K562 (cell line): ENCODE measurements at regions not wholly inside any gene's neighbourhood (a gene's known extent, or its start where the extent isn't known, plus 50 kb on each side); places are given as distances from the start of the nearest gene placed in this dataset.

ENCODE experiments used
- ATAC-seq: fragments of 200-7000 bp; cut with Tn5 transposase; 3 replicates; pipeline ENCODE4 v1.9.1; 2020; ENCODE audit warnings: moderate library complexity
- BruUV-seq: library from RNA; stranded (reverse); fragments of 400-500 nt; replicated peaks from 2 replicates; lab custom pipeline; 2021; lab: Mats Ljungman, UMichigan
- CTCF ChIA-PET: fragments of 300-600 bp; formaldehyde crosslinking; extraction: SDS; loops from one replicate; lab custom pipeline; 2021; ENCODE audit warnings: low intra/inter-chr PET ratio; lab: Yijun Ruan, JAX
- POLR2A ChIA-PET: fragments of 300-600, 350-650 bp; sonication (Branson Sonifier 250); formaldehyde crosslinking; extraction: SDS; loops from one replicate; lab custom pipeline; 2021; ENCODE audit warnings: antibody characterized with exemption, inconsistent platforms; lab: Yijun Ruan, JAX
- DNase-seq, 4 experiments: peaks; one replicate each; pipeline versions ENCODE4 v3.0.0 to v3.0.0-alpha.2; 2011 to 2018; ENCODE audit warnings: low spot score in 3 of 4, mixed read lengths in 3 of 4; ENCODE audit errors: extremely low read depth in 1 of 4
- FAIRE-seq: peaks from 2 replicates; lab custom pipeline; 2011; peaks lifted over from hg19 to GRCh38; lab: Jason Lieb, UNC
- H2AFZ ChIP-seq: 2 replicates; pipeline ENCODE4 v1.6.0; 2011; ENCODE audit warnings: low read depth, low read length, control low read depth, inconsistent platforms
- H3K27ac ChIP-seq: fragments of 200-600 bp; 3 replicates; pipeline ENCODE4 v1.8.0; 2011; ENCODE audit warnings: low read depth, mild to moderate bottlenecking, control low read depth, inconsistent platforms, low read length, moderate library complexity, mixed read lengths; ENCODE audit errors: extremely low read depth
- H3K27me3 ChIP-seq, 2 experiments: fragments of 300-600 bp in 1 of 2; 2 replicates in 1 of 2; 3 replicates in 1 of 2; pipeline versions ENCODE4 v1.6.0 to v1.8.0; 2011; ENCODE audit warnings: inconsistent platforms in 2 of 2, low read length in 2 of 2, mild to moderate bottlenecking in 1 of 2, mixed read lengths in 1 of 2, moderate library complexity in 1 of 2; ENCODE audit not compliant: control insufficient read depth in 2 of 2, insufficient read depth in 2 of 2
- H3K36me3 ChIP-seq: fragments of 300-600 bp; 3 replicates; pipeline ENCODE4 v1.8.0; 2011; ENCODE audit warnings: mild to moderate bottlenecking, low read length, inconsistent platforms; ENCODE audit not compliant: control insufficient read depth, insufficient read depth
- H3K4me1 ChIP-seq, 2 experiments: fragments of 200-600 bp in 1 of 2; replicated peaks in 1 of 2; 2 replicates in 1 of 2; 3 replicates in 1 of 2; pipeline versions ENCODE4 v1.5.1 to v1.8.0; 2011; ENCODE audit warnings: inconsistent platforms in 2 of 2, low read length in 2 of 2, mild to moderate bottlenecking in 1 of 2, mixed read lengths in 1 of 2, moderate library complexity in 1 of 2; ENCODE audit not compliant: control insufficient read depth in 2 of 2, insufficient read depth in 2 of 2
- H3K4me2 ChIP-seq: 2 replicates; pipeline ENCODE4 v1.6.1; 2011; ENCODE audit warnings: low read length, control low read depth, inconsistent platforms, mixed read lengths; ENCODE audit not compliant: insufficient read depth
- H3K4me3 ChIP-seq: fragments of 200-600 bp; sonication (generic), shearing (Covaris generic); 2 replicates; pipeline ENCODE4 v1.5.1; 2016; ENCODE audit warnings: control low read depth, inconsistent platforms
- H3K79me2 ChIP-seq: fragments of 200-600 bp; 3 replicates; pipeline ENCODE4 v1.8.0; 2011; ENCODE audit warnings: low read length, inconsistent platforms; ENCODE audit not compliant: control insufficient read depth, insufficient read depth
- H3K9ac ChIP-seq, 2 experiments: 2 replicates each; pipeline versions ENCODE4 v1.6.0 to v1.6.1; 2011; ENCODE audit warnings: low read depth in 2 of 2, low read length in 2 of 2, control low read depth in 1 of 2, inconsistent platforms in 1 of 2, mild to moderate bottlenecking in 1 of 2, mixed read lengths in 1 of 2; ENCODE audit not compliant: insufficient read depth in 1 of 2
- H3K9me1 ChIP-seq: one replicate; pipeline ENCODE4 v1.6.0; 2011; ENCODE audit warnings: inconsistent platforms, mild to moderate bottlenecking, low read length, moderate library complexity; ENCODE audit not compliant: control insufficient read depth, insufficient read depth
- H3K9me3 ChIP-seq: replicated peaks from 2 replicates; pipeline ENCODE4 v1.5.1; 2011; ENCODE audit warnings: low read depth, low read length, inconsistent platforms; ENCODE audit not compliant: control insufficient read depth, insufficient read depth
- H4K20me1 ChIP-seq: replicated peaks from 2 replicates; pipeline ENCODE4 v1.6.1; 2011; ENCODE audit warnings: low read length, inconsistent platforms, mixed read lengths; ENCODE audit not compliant: control insufficient read depth, insufficient read depth
- CBX1 ChIP-seq: sonication (generic); IDR thresholded peaks from 2 replicates; pipeline ENCODE4 v1.6.1; 2016; ENCODE audit warnings: antibody characterized with exemption, low read depth, mild to moderate bottlenecking
- DACH1 ChIP-seq: fragments of 450-650 bp; IDR thresholded peaks from 2 replicates; pipeline ENCODE4 v1.6.1; 2018; ENCODE audit not compliant: partially characterized antibody
- NFIC ChIP-seq: fragments of 450-650 bp; IDR thresholded peaks from 2 replicates; pipeline ENCODE4 v1.6.1; 2017; ENCODE audit warnings: mild to moderate bottlenecking, inconsistent platforms
- PCBP1 ChIP-seq: fragments of 200-400 bp; formaldehyde crosslinking; IDR thresholded peaks from 2 replicates; pipeline ENCODE4 v1.6.1; 2018; ENCODE audit warnings: mild to moderate bottlenecking, low read depth, low read length; ENCODE audit not compliant: poor library complexity, severe bottlenecking
- RBM39 ChIP-seq: fragments of 200-400 bp; formaldehyde crosslinking; optimal IDR thresholded peaks from 2 replicates; pipeline ENCODE3; 2018; ENCODE audit warnings: low read depth, low read length
- SIN3A ChIP-seq, 2 experiments: fragments of 150-350 bp in 1 of 2; IDR thresholded peaks; 2 replicates each; pipeline ENCODE4 v1.6.1; 2011 to 2016; ENCODE audit warnings: borderline replicate concordance in 2 of 2, low read depth in 2 of 2, low read length in 2 of 2, mild to moderate bottlenecking in 2 of 2, moderate library complexity in 2 of 2; ENCODE audit not compliant: control insufficient read depth in 1 of 2
- SRSF9 ChIP-seq: fragments of 200-400 bp; formaldehyde crosslinking; IDR thresholded peaks from 2 replicates; pipeline ENCODE4 v1.6.1; 2017; ENCODE audit warnings: low read depth, low read length, borderline replicate concordance
- TBL1XR1 ChIP-seq, 2 experiments: IDR thresholded peaks; 2 replicates each; pipeline ENCODE4 v1.6.1; 2012; ENCODE audit warnings: improper control_type of control experiment in 2 of 2, low read length in 2 of 2, mild to moderate bottlenecking in 1 of 2
- TFAM ChIP-seq: fragments of 250-450 bp; sonication (Bioruptor Pico); conservative IDR thresholded peaks from 2 replicates; pipeline ENCODE4 v1.5.0; 2021; ENCODE audit warnings: mild to moderate bottlenecking, moderate library complexity
- ZKSCAN8 ChIP-seq: fragments of 200-800 bp; sonication (Bioruptor generic); IDR thresholded peaks from 2 replicates; pipeline ENCODE4 v1.6.1; 2016; ENCODE audit warnings: missing genetic modification characterization, missing compliant biosample characterization
- in situ Hi-C: fragments of 300-500 bp; cut with MboI; formaldehyde crosslinking; loops from 4 replicates; pipeline ENCODE4 v1.15.0; 2018; ENCODE audit warnings: inconsistent platforms, mixed read lengths
- intact Hi-C: fragments of 100-400 bp; cut with micrococcal nuclease; formaldehyde crosslinking; loops from 2 replicates; pipeline ENCODE4 v1.14.2; 2022
- TF ChIP-seq, protein P1 (sequence below), 2 experiments: fragments of 450-650 bp; IDR thresholded peaks; 2 replicates each; pipeline ENCODE4 v1.6.1; 2016; ENCODE audit warnings: mild to moderate bottlenecking in 2 of 2, borderline replicate concordance in 1 of 2, low read depth in 1 of 2, moderate library complexity in 1 of 2
- TF ChIP-seq, protein P2 (sequence below): sonication (generic); formaldehyde crosslinking; IDR thresholded peaks from 2 replicates; pipeline ENCODE4 v1.8.0; 2022; ENCODE audit warnings: missing genetic modification reagents, mild to moderate bottlenecking, moderate library complexity, borderline replicate concordance
- TF ChIP-seq, protein P3 (sequence below): fragments of 200-800 bp; sonication (Bioruptor generic); IDR thresholded peaks from 2 replicates; pipeline ENCODE4 v1.6.1; 2017; ENCODE audit warnings: missing genetic modification characterization, missing compliant biosample characterization

DNA sequence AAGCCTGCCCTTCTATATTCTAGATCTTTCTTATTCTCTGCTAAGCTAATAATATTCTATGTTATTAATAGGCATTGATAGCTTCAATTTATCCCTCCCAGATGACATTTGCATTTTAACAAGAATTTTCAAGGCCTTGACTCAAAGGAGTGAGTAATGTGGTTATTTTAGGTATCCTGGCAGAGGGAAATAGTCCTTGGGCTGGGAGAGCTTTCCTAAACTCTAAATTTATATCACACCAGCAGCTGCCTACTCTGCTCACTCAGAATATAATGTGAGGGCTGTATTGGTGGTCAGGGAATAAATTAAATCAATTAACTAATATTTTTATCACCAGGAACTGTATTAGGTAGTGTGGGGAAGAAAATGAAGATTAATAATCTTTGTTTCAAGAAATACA, 74.8 kb upstream of the ADAM23 start:
- no peak for FAIRE-seq
- Histone ChIP-seq H3K27me3 (no peaks in the 10 kb centered on the region; a peak in 1 of 5 replicates), H3K9ac (no peak overlapping the region), H3K36me3 (no peaks in the 10 kb centered on the region), H3K4me1 (no peaks in the 10 kb centered on the region), H3K9me3 (no peaks in the 10 kb centered on the region), H3K27ac (no peak overlapping the region), H3K4me2 (no peak overlapping the region), H3K79me2 (no peaks in the 10 kb centered on the region), H3K9me1 (no peaks in the 10 kb centered on the region), H3K4me3 (no peak overlapping the region), H2AFZ (no peak overlapping the region), H4K20me1 (no peaks in the 10 kb centered on the region)
- no peak for ATAC-seq
- intact Hi-C loops, result no loop called here
- DNase-seq, result no peak
- POLR2A ChIA-PET, result no interaction called here
- in situ Hi-C loops, result no loop called here
- CTCF ChIA-PET, result no interaction called here
- no TSS peak for BruUV-seq
- TF ChIP-seq, protein P1, sequence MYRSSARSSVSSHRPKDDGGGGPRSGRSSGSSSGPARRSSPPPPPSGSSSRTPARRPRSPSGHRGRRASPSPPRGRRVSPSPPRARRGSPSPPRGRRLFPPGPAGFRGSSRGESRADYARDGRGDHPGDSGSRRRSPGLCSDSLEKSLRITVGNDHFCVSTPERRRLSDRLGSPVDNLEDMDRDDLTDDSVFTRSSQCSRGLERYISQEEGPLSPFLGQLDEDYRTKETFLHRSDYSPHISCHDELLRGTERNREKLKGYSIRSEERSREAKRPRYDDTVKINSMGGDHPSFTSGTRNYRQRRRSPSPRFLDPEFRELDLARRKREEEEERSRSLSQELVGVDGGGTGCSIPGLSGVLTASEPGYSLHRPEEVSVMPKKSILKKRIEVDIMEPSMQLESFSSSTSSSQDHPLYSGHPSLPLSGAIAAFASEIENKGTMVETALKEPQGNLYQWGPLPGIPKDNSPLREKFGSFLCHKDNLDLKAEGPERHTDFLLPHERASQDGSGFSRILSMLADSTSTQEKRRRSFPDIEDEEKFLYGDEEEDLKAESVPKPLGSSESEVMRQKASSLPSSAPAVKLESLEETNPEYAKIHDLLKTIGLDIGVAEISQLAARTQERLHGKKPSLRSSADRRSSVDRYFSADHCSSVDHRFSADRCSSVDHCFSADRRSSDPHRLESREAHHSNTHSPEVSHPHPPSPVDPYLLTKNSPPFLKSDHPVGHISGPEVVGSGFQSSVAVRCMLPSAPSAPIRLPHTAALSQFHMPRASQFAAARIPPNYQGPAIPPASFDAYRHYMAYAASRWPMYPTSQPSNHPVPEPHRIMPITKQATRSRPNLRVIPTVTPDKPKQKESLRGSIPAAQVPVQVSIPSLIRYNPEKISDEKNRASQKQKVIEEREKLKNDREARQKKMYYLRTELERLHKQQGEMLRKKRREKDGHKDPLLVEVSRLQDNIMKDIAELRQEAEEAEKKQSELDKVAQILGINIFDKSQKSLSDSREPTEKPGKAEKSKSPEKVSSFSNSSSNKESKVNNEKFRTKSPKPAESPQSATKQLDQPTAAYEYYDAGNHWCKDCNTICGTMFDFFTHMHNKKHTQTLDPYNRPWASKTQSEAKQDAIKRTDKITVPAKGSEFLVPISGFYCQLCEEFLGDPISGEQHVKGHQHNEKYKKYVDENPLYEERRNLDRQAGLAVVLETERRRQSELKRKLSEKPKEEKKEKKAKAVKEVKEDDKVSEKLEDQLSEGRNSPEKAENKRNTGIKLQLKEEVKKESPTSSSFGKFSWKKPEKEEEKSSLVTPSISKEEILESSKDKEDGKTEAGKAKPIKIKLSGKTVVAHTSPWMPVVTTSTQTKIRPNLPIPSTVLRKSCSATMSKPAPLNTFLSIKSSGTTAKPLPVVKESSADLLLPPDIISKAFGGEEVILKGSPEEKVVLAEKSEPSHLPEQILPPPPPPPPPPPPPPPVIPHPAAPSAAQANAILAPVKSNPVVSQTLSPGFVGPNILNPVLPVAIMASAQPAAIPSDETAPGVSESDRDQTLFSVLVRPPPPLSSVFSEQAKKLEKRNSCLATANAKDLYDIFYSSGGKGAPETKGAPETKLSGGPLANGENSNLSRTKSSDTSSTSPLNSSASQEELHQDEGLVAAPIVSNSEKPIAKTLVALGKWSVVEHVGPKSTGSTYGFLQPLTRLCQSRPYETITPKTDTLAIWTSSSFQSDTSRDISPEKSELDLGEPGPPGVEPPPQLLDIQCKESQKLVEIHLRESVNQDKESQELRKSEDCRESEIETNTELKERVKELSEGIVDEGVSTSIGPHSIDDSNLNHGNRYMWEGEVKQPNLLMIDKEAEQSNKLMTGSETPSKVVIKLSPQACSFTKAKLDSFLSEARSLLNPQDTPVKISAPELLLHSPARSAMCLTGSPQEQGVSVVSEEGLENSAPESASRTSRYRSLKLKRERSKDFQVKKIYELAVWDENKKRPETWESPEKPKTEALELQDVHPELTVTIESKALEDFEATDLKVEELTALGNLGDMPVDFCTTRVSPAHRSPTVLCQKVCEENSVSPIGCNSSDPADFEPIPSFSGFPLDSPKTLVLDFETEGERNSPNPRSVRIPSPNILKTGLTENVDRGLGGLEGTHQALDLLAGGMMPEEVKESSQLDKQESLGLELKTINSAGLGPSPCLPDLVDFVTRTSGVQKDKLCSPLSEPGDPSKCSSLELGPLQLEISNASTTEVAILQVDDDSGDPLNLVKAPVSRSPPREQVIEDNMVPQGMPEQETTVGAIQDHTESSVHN (IDR thresholded peaks at IDR 0.05; ENCODE audit: borderline replicate concordance in 1 of 2, low read depth in 1 of 2), result no peak
- TF ChIP-seq PCBP1, result no peak
- no peak for TF ChIP-seq TBL1XR1 (IDR thresholded peaks at IDR 0.05; ENCODE audit: low read length in 2 of 2)
- TF ChIP-seq RBM39, result no peak
- TF ChIP-seq, protein P2, sequence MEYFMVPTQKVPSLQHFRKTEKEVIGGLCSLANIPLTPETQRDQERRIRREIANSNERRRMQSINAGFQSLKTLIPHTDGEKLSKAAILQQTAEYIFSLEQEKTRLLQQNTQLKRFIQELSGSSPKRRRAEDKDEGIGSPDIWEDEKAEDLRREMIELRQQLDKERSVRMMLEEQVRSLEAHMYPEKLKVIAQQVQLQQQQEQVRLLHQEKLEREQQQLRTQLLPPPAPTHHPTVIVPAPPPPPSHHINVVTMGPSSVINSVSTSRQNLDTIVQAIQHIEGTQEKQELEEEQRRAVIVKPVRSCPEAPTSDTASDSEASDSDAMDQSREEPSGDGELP, result no peak
- TF ChIP-seq CBX1, result no peak
- no peak for TF ChIP-seq SIN3A (IDR thresholded peaks at IDR 0.05; ENCODE audit: borderline replicate concordance in 2 of 2, control insufficient read depth in 1 of 2, low read depth in 2 of 2, low read length in 2 of 2)
- no peak for TF ChIP-seq DACH1
- no peak for TF ChIP-seq SRSF9
- TF ChIP-seq ZKSCAN8 (CRISPR knock-in tag), result no peak
- no peak for TF ChIP-seq TFAM
- TF ChIP-seq, protein P3, sequence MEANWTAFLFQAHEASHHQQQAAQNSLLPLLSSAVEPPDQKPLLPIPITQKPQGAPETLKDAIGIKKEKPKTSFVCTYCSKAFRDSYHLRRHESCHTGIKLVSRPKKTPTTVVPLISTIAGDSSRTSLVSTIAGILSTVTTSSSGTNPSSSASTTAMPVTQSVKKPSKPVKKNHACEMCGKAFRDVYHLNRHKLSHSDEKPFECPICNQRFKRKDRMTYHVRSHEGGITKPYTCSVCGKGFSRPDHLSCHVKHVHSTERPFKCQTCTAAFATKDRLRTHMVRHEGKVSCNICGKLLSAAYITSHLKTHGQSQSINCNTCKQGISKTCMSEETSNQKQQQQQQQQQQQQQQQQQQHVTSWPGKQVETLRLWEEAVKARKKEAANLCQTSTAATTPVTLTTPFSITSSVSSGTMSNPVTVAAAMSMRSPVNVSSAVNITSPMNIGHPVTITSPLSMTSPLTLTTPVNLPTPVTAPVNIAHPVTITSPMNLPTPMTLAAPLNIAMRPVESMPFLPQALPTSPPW (CRISPR knock-in tag), result no peak
- no peak for TF ChIP-seq NFIC
